Fibroblast of the aortic adventitia (primary cell): ENCODE measurements at regions not wholly inside any gene's neighbourhood (a gene's known extent, or its start where the extent isn't known, plus 50 kb on each side); places are given as distances from the start of the nearest gene placed in this dataset.

Experiments used
- DNase-seq: peaks from one replicate; pipeline ENCODE4 v3.0.0-alpha.2; 2010; ENCODE audit warnings: low read depth
- H3K4me3 ChIP-seq: 2 replicates; pipeline ENCODE4 v1.5.1; 2011; ENCODE audit warnings: low read depth, mild to moderate bottlenecking, control low read depth, low read length, moderate library complexity
- CTCF ChIP-seq: IDR thresholded peaks from 2 replicates; pipeline ENCODE4 v1.5.1; 2011; ENCODE audit warnings: mild to moderate bottlenecking, low read length, control low read depth, inconsistent platforms; ENCODE audit not compliant: insufficient read depth

GRCh38 chr16:63372815-63373214 is 1336.6 kb upstream of the CDH8 start:
- H3K4me3 ChIP-seq, result no peak overlapping the region
- TF ChIP-seq CTCF, result no peak
- no peak for DNase-seq

- TF ChIP-seq CTCF, result no peak
- no peak for DNase-seq
- no peak overlapping the region for H3K4me3 ChIP-seq
Observed at GRCh38 chr16:63372283-63372682, 1336.0 kb upstream of the CDH8 start.

- no peak overlapping the region for H3K4me3 ChIP-seq
- no peak for DNase-seq
- no peak for TF ChIP-seq CTCF
Observed at GRCh38 chr16:63365649-63366304, 1329.5 kb upstream of the CDH8 start.

- DNase-seq, result no peak
- TF ChIP-seq CTCF, result no peak
- no peak overlapping the region for H3K4me3 ChIP-seq
Observed at GRCh38 chr16:63363738-63364137, 1327.5 kb upstream of the CDH8 start.

GRCh38 chr16:63361032-63361624 is 1324.9 kb upstream of the CDH8 start:
- DNase-seq, result peak; percentile 75
- TF ChIP-seq CTCF, result peak; percentile 88
- H3K4me3 ChIP-seq, result no peak overlapping the region

GRCh38 chr16:63349961-63350360 is 1313.7 kb upstream of the CDH8 start:
- no peak for DNase-seq
- H3K4me3 ChIP-seq, result no peak overlapping the region
- TF ChIP-seq CTCF, result no peak

GRCh38 chr16:63346000-63346399 is 1309.8 kb upstream of the CDH8 start:
- no peak for DNase-seq
- no peak for TF ChIP-seq CTCF
- H3K4me3 ChIP-seq, result no peak overlapping the region
